ENCODE measurements at regions not wholly inside any gene's neighbourhood (a gene's known extent, or its start where the extent isn't known, plus 50 kb on each side); places are given as distances from the start of the nearest gene placed in this dataset.

- TF ChIP-seq REST (IDR thresholded peaks at IDR 0.05; ENCODE audit: unreplicated experiment) (no peak), POLR2AphosphoS5 (IDR thresholded peaks at IDR 0.05; ENCODE audit: low read depth) (no peak), CREB1 (CRISPR knock-in tag; IDR thresholded peaks at IDR 0.05; ENCODE audit: low read depth) (no peak)
Observed at GRCh38 chr9:90095682-90096081, 490.9 kb downstream of the GADD45G start (continued).

- no peaks in the 10 kb centered on the region for H3K27me3 ChIP-seq (ENCODE audit: insufficient read depth)
- no peak overlapping the region for H3K27ac ChIP-seq (ENCODE audit: low read depth)
- Mint-ChIP-seq H3K4me1 (peaks cover 11% of the 10 kb centered on the region), H3K27me3 (ENCODE audit: insufficient read depth, low read depth, poor library complexity) (peaks cover 2% of the 10 kb centered on the region), H3K4me3 (no peak overlapping the region), H3K27ac (no peak overlapping the region), H3K9me3 (no peaks in the 10 kb centered on the region), H3K36me3 (ENCODE audit: low read depth) (no peaks in the 10 kb centered on the region)
- no peaks in the 10 kb centered on the region for H4K20me1 ChIP-seq (replicated peaks; ENCODE audit: insufficient read depth)
- ATAC-seq (no peak), DNase-seq (ENCODE audit: low spot score) (no peak)
- TF ChIP-seq EZH2phosphoT487 (IDR thresholded peaks at IDR 0.05; ENCODE audit: unreplicated experiment), result no peak
- no peak for TF ChIP-seq EZH2 (IDR thresholded peaks at IDR 0.05; ENCODE audit: low read depth, unreplicated experiment)
- no peak for TF ChIP-seq POLR2AphosphoS5 (IDR thresholded peaks at IDR 0.05; ENCODE audit: low read depth)
- TF ChIP-seq JUNB (IDR thresholded peaks at IDR 0.05; ENCODE audit: unreplicated experiment), result no peak
- no peak for TF ChIP-seq ZNF462 (CRISPR knock-in tag; IDR thresholded peaks at IDR 0.05)
- no peak for TF ChIP-seq ETS1 (IDR thresholded peaks at IDR 0.05)
- no peak for TF ChIP-seq NANOG (IDR thresholded peaks at IDR 0.05; ENCODE audit: borderline replicate concordance)
- no peak for TF ChIP-seq ZNF114 (CRISPR knock-in tag; IDR thresholded peaks at IDR 0.05)
- H3F3A ChIP-seq (replicated peaks; ENCODE audit: low read depth), result no peaks in the 10 kb centered on the region
- H2AFZ ChIP-seq, result no peak overlapping the region
- no peak overlapping the region for H3K4me3 ChIP-seq
- H3K9me2 ChIP-seq (ENCODE audit: insufficient read depth), result no peaks in the 10 kb centered on the region
- no peaks in the 10 kb centered on the region for H3K36me3 ChIP-seq (ENCODE audit: insufficient read depth)
- no peaks in the 10 kb centered on the region for H3K4me1 ChIP-seq (ENCODE audit: insufficient read depth)
- no peak overlapping the region for H3K4me2 ChIP-seq
- no peaks in the 10 kb centered on the region for H3K79me2 ChIP-seq (replicated peaks; ENCODE audit: insufficient read depth)
Observed at GRCh38 chr9:90097237-90097636, 492.4 kb downstream of the GADD45G start.

Data from GM23338 (cell line).